WTC11 (cell line): ENCODE measurements at regions not wholly inside any gene's neighbourhood (a gene's known extent, or its start where the extent isn't known, plus 50 kb on each side); places are given as distances from the start of the nearest gene placed in this dataset.

Experiments used
- CBFB ChIP-seq: sonication (generic); formaldehyde crosslinking; IDR thresholded peaks from 2 replicates; pipeline ENCODE4 v1.8.1; 2022; ENCODE audit warnings: mild to moderate bottlenecking, low read depth, missing genetic modification reagents
- CTCF ChIP-seq: fragments of 200-600 bp; IDR thresholded peaks from 2 replicates; pipeline ENCODE4 v1.8.0; 2022; ENCODE audit warnings: antibody characterized with exemption
- E2F4 ChIP-seq: sonication (generic); formaldehyde crosslinking; IDR thresholded peaks from 2 replicates; pipeline ENCODE4 v1.8.1; 2022; ENCODE audit warnings: low read depth, mild to moderate bottlenecking, moderate library complexity, missing genetic modification reagents, borderline replicate concordance
- ELF4 ChIP-seq: sonication (generic); formaldehyde crosslinking; IDR thresholded peaks from 2 replicates; pipeline ENCODE4 v1.8.1; 2022; ENCODE audit warnings: low read depth, mild to moderate bottlenecking, moderate library complexity, missing genetic modification reagents
- FOXJ3 ChIP-seq: sonication (generic); formaldehyde crosslinking; IDR thresholded peaks from 2 replicates; pipeline ENCODE4 v1.9.0; 2021; ENCODE audit warnings: missing genetic modification reagents, mild to moderate bottlenecking, borderline replicate concordance
- FOXP4 ChIP-seq: sonication (generic); formaldehyde crosslinking; IDR thresholded peaks from 2 replicates; pipeline ENCODE4 v1.8.0; 2022; ENCODE audit warnings: mild to moderate bottlenecking, missing genetic modification reagents
- IRF2 ChIP-seq: sonication (generic); formaldehyde crosslinking; IDR thresholded peaks from 2 replicates; pipeline ENCODE4 v1.8.0; 2022; ENCODE audit warnings: low read depth, missing genetic modification reagents, borderline replicate concordance
- JUN ChIP-seq: sonication (generic); formaldehyde crosslinking; IDR thresholded peaks from 2 replicates; pipeline ENCODE4 v1.8.0; 2023; ENCODE audit warnings: mild to moderate bottlenecking, missing genetic modification reagents
- NR2C2 ChIP-seq: sonication (generic); formaldehyde crosslinking; IDR thresholded peaks from 2 replicates; pipeline ENCODE4 v1.8.0; 2022; ENCODE audit warnings: mild to moderate bottlenecking, missing genetic modification reagents
- ZNF138 ChIP-seq: sonication (generic); formaldehyde crosslinking; conservative IDR thresholded peaks from 2 replicates; pipeline ENCODE4 v1.8.1; 2022; ENCODE audit warnings: mild to moderate bottlenecking, moderate library complexity, missing genetic modification reagents

GRCh38 chr9:75671354-75671753, 219.1 kb upstream of the PCSK5 start:
- TF ChIP-seq CTCF: no peak
- TF ChIP-seq FOXJ3 (CRISPR knock-in tag): no peak
- TF ChIP-seq ZNF138 (CRISPR knock-in tag): no peak
- no peak for TF ChIP-seq NR2C2 (CRISPR knock-in tag)
- no peak for TF ChIP-seq JUN (CRISPR knock-in tag)
- no peak for TF ChIP-seq E2F4
- no peak for TF ChIP-seq FOXP4
- no peak for TF ChIP-seq ELF4 (CRISPR knock-in tag)
- TF ChIP-seq IRF2 (CRISPR knock-in tag): no peak
- no peak for TF ChIP-seq CBFB
